Mammary epithelial cell (primary cell): ENCODE measurements at regions not wholly inside any gene's neighbourhood (a gene's known extent, or its start where the extent isn't known, plus 50 kb on each side); places are given as distances from the start of the nearest gene placed in this dataset.

ENCODE experiments used
- EZH2 ChIP-seq: IDR thresholded peaks from 2 replicates; pipeline ENCODE4 v1.6.1; 2012; ENCODE audit warnings: low read length, inconsistent platforms, borderline replicate concordance
- TF ChIP-seq, protein P1 (sequence below), 2 donors: IDR thresholded peaks in 1 of 2; conservative IDR thresholded peaks in 1 of 2; 2 replicates each; pipeline ENCODE4 v1.5.1; 2011 to 2012; ENCODE audit warnings: inconsistent platforms in 2 of 2, low read length in 2 of 2, mild to moderate bottlenecking in 2 of 2, control low read depth in 1 of 2, low read depth in 1 of 2; ENCODE audit not compliant: insufficient read depth in 1 of 2; ENCODE audit errors: extremely low read depth in 1 of 2

- TF ChIP-seq, protein P1, sequence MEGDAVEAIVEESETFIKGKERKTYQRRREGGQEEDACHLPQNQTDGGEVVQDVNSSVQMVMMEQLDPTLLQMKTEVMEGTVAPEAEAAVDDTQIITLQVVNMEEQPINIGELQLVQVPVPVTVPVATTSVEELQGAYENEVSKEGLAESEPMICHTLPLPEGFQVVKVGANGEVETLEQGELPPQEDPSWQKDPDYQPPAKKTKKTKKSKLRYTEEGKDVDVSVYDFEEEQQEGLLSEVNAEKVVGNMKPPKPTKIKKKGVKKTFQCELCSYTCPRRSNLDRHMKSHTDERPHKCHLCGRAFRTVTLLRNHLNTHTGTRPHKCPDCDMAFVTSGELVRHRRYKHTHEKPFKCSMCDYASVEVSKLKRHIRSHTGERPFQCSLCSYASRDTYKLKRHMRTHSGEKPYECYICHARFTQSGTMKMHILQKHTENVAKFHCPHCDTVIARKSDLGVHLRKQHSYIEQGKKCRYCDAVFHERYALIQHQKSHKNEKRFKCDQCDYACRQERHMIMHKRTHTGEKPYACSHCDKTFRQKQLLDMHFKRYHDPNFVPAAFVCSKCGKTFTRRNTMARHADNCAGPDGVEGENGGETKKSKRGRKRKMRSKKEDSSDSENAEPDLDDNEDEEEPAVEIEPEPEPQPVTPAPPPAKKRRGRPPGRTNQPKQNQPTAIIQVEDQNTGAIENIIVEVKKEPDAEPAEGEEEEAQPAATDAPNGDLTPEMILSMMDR (conservative IDR thresholded peaks at IDR 0.05 in 1 of 2, IDR thresholded peaks at IDR 0.05 in 1 of 2; ENCODE audit: extremely low read depth in 1 of 2, insufficient read depth in 1 of 2, low read depth in 1 of 2, low read length in 2 of 2) = no peak
- no peak for TF ChIP-seq EZH2
Measured at GRCh38 chr15:91491101-91491950, 362.2 kb upstream of the SLCO3A1 start.
